ENCODE measurements at regions not wholly inside any gene's neighbourhood (a gene's known extent, or its start where the extent isn't known, plus 50 kb on each side); places are given as distances from the start of the nearest gene placed in this dataset.

GRCh38 chr7:46557781-46558180, 636.7 kb upstream of the IGFBP3 start:
- DNase-seq = no peak

- DNase-seq = peak; percentile 28
Observed at GRCh38 chr7:46557295-46557711, 636.2 kb upstream of the IGFBP3 start.

GRCh38 chr7:46554688-46555422, 633.8 kb upstream of the IGFBP3 start:
- DNase-seq = no peak

- DNase-seq = no peak
Observed at GRCh38 chr7:46551603-46552002, 630.5 kb upstream of the IGFBP3 start.

GRCh38 chr7:46550864-46551263, 629.8 kb upstream of the IGFBP3 start:
- no peak for DNase-seq

GRCh38 chr7:46549892-46550639, 629.0 kb upstream of the IGFBP3 start:
- no peak for DNase-seq

GRCh38 chr7:46549347-46549746, 628.3 kb upstream of the IGFBP3 start:
- DNase-seq = no peak

GRCh38 chr7:46547044-46547443, 626.0 kb upstream of the IGFBP3 start:
- DNase-seq = no peak

GRCh38 chr7:46545790-46546189, 624.7 kb upstream of the IGFBP3 start:
- DNase-seq = no peak

GRCh38 chr7:46544396-46545008, 623.4 kb upstream of the IGFBP3 start:
- DNase-seq = no peak

- DNase-seq = no peak
Observed at GRCh38 chr7:46542076-46542475, 621.0 kb upstream of the IGFBP3 start.

GRCh38 chr7:46539892-46540483, 618.9 kb upstream of the IGFBP3 start:
- no peak for DNase-seq

- no peak for DNase-seq
Observed at GRCh38 chr7:46537191-46537905, 616.3 kb upstream of the IGFBP3 start.

- no peak for DNase-seq
Observed at GRCh38 chr7:46534664-46535588, 613.9 kb upstream of the IGFBP3 start.

- no peak for DNase-seq
Observed at GRCh38 chr7:46533946-46534345, 612.9 kb upstream of the IGFBP3 start.

- no peak for DNase-seq
Observed at GRCh38 chr7:46532571-46532970, 611.5 kb upstream of the IGFBP3 start.

- no peak for DNase-seq
Observed at GRCh38 chr7:46530081-46530750, 609.1 kb upstream of the IGFBP3 start.

GRCh38 chr7:46527360-46527759, 606.3 kb upstream of the IGFBP3 start:
- DNase-seq = no peak

GRCh38 chr7:46525876-46526275, 604.8 kb upstream of the IGFBP3 start:
- no peak for DNase-seq

- DNase-seq = no peak
Observed at GRCh38 chr7:46524350-46524749, 603.3 kb upstream of the IGFBP3 start.

GRCh38 chr7:46522354-46522906, 601.4 kb upstream of the IGFBP3 start:
- no peak for DNase-seq
